Brain microvascular endothelial cell (primary cell): ENCODE measurements at regions not wholly inside any gene's neighbourhood (a gene's known extent, or its start where the extent isn't known, plus 50 kb on each side); places are given as distances from the start of the nearest gene placed in this dataset.
"Not testable (repeated sequence)": the region's sequence is repeated elsewhere in the genome, so short reads cannot be mapped to it uniquely, and the experiment has no call there.

ENCODE experiments used
- DNase-seq: peaks from one replicate; pipeline ENCODE4 v3.0.0-alpha.2; 2020
- H3K27ac ChIP-seq: fragments of 250-450 bp; sonication (Bioruptor Pico); 2 replicates; pipeline ENCODE4 v1.5.1; 2020; ENCODE audit warnings: mild to moderate bottlenecking, moderate library complexity
- H3K27me3 ChIP-seq: fragments of 250-450 bp; sonication (Bioruptor Pico); replicated peaks from 2 replicates; pipeline ENCODE4 v1.5.1; 2020; ENCODE audit warnings: mild to moderate bottlenecking
- H3K36me3 ChIP-seq: fragments of 250-450 bp; sonication (Bioruptor Pico); replicated peaks from 2 replicates; pipeline ENCODE4 v1.5.1; 2020; ENCODE audit warnings: mild to moderate bottlenecking
- H3K4me3 ChIP-seq: 2 replicates; pipeline ENCODE4 v1.5.1; 2011; ENCODE audit warnings: low read depth, mild to moderate bottlenecking, control low read depth, low read length, moderate library complexity
- CTCF ChIP-seq: IDR thresholded peaks from 2 replicates; pipeline ENCODE4 v1.5.1; 2011; ENCODE audit warnings: low read depth, mild to moderate bottlenecking, moderate library complexity, low read length, control low read depth, inconsistent platforms; ENCODE audit errors: missing control alignments
- in situ Hi-C: cut with HindIII; loops from 2 replicates; pipeline ENCODE4 v1.10.0; 2017; ENCODE audit warnings: low sequenced_read_pairs, low pct_ligation_motif_present

- TF ChIP-seq CTCF, result no peak
- in situ Hi-C loops, result no loop called here
- no peak overlapping the region for H3K27ac ChIP-seq
Measured at GRCh38 chr11:37184326-37184725, 586.3 kb upstream of the RAG2 start.

DNA sequence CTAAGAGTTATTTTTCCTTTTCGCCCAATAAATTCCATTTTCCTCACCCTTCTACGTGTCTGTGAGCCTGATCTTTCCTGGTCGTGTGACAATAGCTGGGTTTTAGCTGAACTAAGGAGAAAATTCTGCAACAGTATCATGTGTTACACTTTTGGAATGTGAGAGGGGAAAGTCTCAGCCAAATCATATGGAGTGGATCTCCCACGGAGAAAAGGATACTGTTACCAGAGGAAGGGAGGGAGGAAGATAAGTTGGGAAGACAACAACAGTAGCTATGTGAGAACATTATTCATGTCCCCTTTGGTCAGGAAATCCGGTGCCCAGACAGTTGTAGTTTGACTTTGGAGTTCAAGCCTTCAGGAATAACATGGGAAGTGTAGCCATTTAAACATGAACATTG is 584.0 kb upstream of the RAG2 start:
- in situ Hi-C loops, result no loop called here
- TF ChIP-seq CTCF, result no peak
- Histone ChIP-seq H3K27ac (no peak overlapping the region), H3K4me3 (no peak overlapping the region), H3K27me3 (no peaks in the 10 kb centered on the region), H3K36me3 (no peaks in the 10 kb centered on the region)
- no peak for DNase-seq

More at GRCh38 chr11:37184326-37184725, 586.3 kb upstream of the RAG2 start:
- Histone ChIP-seq H3K36me3 (no peaks in the 10 kb centered on the region), H3K27me3 (no peaks in the 10 kb centered on the region), H3K4me3 (no peak overlapping the region)
- DNase-seq, result no peak

DNA sequence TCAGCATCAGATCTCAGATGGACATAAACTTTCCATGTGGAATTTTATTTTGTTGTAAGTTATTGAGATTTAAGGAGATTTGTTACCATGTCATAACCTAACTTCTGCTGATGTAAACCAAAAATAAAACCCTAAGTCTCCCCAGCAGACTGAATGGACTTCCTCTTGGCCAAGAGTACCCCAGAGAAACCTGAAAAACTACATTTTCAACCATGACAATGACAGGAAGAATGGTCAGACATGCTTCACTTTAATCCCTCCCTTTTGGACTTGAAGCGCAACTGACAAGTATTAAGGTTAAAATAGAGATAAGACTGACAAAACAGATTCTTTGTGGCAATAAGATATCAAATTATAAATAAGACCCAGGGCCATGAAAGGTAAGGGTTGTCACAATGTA is 579.7 kb upstream of the RAG2 start:
- no peaks in the 10 kb centered on the region for H3K36me3 ChIP-seq
- no peak for DNase-seq
- no peaks in the 10 kb centered on the region for H3K27me3 ChIP-seq
- no peak overlapping the region for H3K4me3 ChIP-seq
- no peak for TF ChIP-seq CTCF
- in situ Hi-C loops, result no loop called here
- no peak overlapping the region for H3K27ac ChIP-seq

GRCh38 chr11:37171451-37171850 is 573.4 kb upstream of the RAG2 start:
- in situ Hi-C loops, result no loop called here
- no peak for DNase-seq
- no peaks in the 10 kb centered on the region for H3K36me3 ChIP-seq
- H3K27me3 ChIP-seq, result no peaks in the 10 kb centered on the region
- no peak overlapping the region for H3K27ac ChIP-seq
- TF ChIP-seq CTCF, result no peak
- no peak overlapping the region for H3K4me3 ChIP-seq

DNA sequence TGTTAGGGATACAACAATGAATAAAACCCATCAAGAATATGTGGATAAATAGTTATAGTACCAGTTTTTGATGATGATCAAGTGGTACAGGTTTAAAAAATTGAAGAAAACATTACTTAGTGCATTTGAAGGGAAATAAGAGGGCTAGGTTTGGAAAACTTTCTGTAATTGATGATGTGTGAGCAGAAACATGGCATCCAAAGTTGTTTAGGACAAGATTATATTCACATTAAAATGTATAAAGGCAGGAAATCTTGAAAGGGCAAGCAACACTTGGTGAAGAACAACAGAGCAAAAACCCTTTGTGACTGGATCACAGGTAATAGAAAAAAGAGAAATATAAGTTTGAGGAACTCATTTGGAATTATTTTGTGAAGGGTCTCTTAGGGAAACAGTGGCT is 572.3 kb upstream of the RAG2 start:
- Histone ChIP-seq H3K27me3 (no peaks in the 10 kb centered on the region), H3K4me3 (no peak overlapping the region), H3K36me3 (no peaks in the 10 kb centered on the region), H3K27ac (no peak overlapping the region)
- no peak for TF ChIP-seq CTCF
- in situ Hi-C loops, result no loop called here
- DNase-seq, result no peak

DNA sequence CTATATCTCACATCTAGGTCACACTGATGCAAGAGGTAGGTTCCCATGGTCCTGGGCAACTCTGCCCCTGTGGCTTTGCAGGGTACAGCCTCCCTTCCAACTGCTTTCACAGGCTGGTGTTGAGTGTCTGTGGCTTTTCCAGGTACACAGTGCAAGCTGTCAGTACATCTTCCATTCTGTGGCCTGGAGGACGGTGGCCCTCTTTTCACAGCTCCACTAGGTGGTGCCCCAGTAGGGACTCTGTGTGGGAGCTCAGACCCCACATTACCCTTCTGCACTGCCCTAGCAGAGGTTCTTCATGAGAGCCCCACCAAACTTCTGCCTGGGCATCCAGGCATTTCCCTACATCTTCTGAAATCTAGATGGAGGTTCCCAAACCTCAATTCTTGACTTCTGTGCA is 547.4 kb upstream of the RAG2 start:
- DNase-seq, in situ Hi-C loops, H3K36me3 ChIP-seq, H3K4me3 ChIP-seq, H3K27ac ChIP-seq, H3K27me3 ChIP-seq: not testable (repeated sequence)
